NCI-H2029 treated with DMSO at 0.1 percent for 48 hours (cell line): ENCODE measurements at regions not wholly inside any gene's neighbourhood (a gene's known extent, or its start where the extent isn't known, plus 50 kb on each side); places are given as distances from the start of the nearest gene placed in this dataset.
"Not testable (repeated sequence)": the region's sequence is repeated elsewhere in the genome, so short reads cannot be mapped to it uniquely, and the experiment has no call there.

Source experiments
- DNase-seq: peaks from one replicate; lab custom pipeline; 2025; lab: John Stamatoyannopoulos, UW

DNA sequence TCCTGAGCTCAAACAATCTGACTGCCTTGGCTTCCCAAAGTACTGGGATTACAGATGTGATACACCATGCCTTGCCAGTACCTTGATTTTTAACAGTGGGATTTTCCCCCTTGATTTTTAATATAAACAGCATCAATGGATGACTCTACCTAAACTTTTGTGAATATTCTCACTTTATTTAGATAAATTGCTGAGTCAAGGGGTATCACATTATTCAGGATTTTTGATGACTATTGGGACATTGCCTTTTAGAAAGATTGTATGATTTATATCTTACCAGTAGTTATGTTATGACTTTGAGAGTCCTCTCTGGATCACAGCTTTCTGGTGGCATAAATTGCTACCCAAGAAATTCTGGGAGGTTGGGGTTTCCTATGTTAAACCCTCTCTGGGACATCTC is 112.5 kb upstream of the SPAG17 start:
- DNase-seq: no peak

- no peak for DNase-seq
These were observed 110.0 kb upstream of the SPAG17 start for GRCh38 chr1:118294875-118295642.

DNA sequence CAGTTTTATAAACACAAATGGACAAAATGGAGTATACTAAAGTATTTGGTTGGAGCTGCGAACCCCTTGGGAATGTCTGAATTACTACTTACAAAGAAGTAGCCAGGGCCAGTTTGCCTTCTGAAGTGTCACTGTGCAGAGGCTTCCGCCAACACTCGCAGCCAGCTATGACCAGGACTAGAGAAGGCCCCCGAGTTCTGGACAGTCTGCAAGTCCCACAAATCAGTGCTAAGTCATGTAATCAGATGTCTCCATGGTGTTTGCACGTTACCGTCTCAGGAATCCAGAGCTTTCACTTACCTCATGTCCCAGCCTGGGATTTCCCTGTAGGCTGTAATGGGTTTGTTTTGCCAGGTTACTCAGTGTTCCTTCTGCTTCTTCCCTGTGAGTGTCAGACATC is 106.6 kb upstream of the SPAG17 start:
- DNase-seq: no peak

DNA sequence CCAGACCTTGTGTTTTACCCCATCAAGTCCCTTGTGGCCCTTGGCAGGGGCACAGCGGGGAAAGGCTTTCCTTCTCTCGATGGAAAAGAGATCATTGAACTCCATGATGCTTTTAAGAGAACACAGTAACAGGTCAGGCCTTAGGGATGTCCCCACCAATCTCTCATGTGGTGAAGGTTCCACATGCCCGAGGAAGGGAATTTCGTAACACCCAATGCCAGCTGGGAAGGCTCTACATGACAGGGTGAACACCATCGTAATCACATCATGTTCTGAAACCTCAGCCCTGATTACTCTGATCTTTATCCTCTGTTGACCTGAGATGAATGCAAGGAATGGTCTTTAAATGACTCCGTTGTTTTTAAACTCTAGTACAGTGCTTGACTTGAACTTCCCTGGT is 105.5 kb upstream of the SPAG17 start:
- DNase-seq: no peak

GRCh38 chr1:118290046-118290445 is 105.0 kb upstream of the SPAG17 start:
- no peak for DNase-seq

DNA sequence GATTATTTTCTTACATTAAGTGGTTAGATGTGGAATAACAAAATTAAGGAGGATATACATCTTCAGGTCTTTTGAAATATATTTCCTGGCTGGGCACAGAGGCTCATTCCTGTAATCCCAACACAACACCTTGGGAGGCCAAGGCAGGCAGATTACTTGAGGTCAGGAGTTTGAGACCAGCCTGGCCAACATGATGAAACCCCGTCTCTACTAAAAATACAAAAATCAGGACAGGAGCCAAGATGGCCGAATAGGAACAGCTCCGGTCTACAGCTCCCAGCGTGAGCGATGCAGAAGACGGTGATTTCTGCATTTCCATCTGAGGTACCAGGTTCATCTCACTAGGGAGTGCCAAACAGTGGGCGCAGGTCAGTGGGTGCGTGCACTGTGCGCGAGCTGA is 95.6 kb upstream of the SPAG17 start:
- DNase-seq: not testable (repeated sequence)

DNA sequence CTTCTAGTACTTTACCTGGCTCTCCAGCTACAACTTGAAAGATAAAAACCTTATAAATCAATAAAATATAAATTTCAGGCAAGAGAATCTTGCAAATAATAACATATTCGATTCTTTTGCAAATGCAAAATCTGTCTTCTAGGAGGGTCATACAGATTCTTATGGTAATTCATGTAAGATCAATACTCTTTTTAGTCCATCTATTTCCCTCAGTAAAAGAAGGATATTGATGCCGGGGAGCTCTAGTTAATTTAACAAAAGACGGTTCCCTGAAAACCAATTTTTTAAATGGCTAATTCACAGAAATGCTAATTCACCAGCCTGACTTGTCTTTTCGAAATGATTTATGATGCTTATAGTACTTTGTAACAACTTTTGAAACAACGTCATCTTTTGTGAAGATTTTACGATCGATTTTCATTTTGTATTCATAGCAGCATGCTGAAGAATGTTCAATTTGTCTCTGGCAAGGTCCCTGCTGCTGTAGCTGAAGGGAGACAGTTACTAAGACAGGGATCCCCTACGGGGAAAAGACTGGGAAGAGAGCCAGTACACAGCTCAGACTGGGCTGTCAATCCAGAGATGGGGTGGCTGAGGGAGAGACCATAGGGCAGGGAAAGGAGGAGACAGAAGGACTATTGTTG is 90.6 kb upstream of the SPAG17 start:
- DNase-seq: no peak

DNA sequence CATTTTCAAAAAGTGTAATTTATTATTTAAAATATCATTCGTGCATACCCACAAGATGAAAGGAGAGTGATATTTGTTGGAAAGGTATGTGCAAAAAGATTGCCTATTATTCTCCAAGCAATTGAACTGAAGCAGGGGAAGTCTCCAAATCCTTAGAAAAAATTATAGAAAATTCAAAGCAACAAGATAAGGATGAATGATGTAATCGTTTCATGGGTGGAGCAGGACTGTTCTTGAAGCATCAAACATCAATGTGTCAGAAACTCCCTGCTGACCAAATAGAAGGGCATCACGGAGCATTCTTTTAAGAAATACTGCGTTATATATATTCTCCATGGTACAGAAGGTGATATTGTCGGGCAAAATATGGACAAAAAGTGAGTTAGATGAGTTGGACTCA is 87.9 kb upstream of the SPAG17 start:
- DNase-seq: no peak

DNA sequence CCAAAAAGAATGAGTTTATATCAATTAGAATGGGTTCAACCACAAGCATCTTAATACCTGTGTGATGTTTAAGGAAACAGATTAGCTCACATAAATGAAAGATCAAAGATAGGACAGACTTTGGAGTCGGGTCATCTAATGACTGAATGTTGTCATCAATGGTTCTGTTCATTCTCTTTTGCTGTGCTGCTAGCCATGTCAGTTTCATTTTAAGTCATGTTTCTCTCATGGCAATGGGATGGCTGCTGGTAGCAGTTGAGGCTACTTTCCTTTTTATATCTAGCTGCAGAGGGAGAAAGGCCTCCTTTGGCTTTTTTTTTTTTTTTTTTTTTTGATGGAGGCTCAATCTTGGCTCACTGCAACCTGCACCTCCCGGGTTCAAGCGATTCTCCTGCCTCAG is 86.9 kb upstream of the SPAG17 start:
- no peak for DNase-seq

DNA sequence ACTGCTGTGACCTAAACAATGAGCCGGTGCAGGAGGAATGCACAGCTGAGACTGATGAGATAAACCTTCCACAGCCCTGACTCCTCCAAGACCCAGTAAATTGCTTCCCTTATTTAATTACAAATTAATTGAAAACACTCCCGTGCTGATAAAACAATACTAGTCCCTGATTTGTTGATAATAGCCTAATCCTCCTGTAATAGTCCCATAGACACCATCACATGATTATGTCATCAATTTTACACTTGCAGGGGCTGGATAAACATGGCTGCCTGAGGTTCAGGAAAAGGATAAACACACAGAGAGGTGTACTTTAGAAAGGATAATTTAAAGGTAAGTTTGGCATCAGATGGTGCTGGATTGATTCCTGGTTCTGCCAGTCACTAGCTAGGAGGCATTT is 84.6 kb upstream of the SPAG17 start:
- DNase-seq: no peak

- no peak for DNase-seq
These were observed 81.4 kb upstream of the SPAG17 start for GRCh38 chr1:118266436-118266835.

GRCh38 chr1:118264343-118264742 is 79.3 kb upstream of the SPAG17 start:
- DNase-seq: no peak

DNA sequence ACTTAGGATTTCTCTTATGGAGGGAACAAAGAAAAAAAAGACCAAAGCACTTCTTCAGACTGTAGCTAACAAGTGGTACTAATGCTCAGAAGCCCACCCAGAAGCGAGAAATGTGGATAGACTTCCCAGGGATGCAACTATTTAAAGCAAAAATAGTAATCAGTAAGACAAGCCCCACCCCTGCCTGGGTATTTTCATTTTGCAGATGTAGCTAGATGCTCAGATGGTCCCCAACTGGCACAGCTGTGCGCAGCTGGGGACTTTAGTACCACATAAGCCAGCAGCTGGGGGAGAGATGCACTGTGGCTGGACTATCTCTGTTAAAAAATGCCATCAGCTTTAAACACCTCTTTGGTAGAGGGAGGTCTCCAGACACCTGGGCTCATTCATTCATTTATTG is 77.8 kb upstream of the SPAG17 start:
- no peak for DNase-seq

GRCh38 chr1:118258975-118259374 is 73.9 kb upstream of the SPAG17 start:
- DNase-seq: no peak

DNA sequence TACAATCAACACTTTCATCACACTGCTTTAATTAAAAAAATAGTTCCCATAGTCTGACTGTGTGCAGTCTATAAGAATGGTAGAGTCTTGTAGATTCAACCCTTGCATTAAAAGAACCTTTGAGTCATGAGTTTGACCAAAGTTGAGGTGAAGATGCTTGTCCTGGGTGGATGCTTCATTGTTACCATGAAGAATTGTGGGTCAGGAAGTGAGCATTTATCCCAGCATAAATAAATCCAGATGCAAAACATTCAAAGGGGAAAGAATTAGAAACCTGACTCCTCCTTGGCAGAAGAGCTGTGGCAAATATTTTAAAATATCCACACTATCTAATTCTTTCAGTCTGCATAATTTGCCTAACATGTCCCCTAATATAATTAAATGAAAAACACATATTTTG is 72.9 kb upstream of the SPAG17 start:
- no peak for DNase-seq

- no peak for DNase-seq
These were observed 69.7 kb upstream of the SPAG17 start for GRCh38 chr1:118254491-118255425.

DNA sequence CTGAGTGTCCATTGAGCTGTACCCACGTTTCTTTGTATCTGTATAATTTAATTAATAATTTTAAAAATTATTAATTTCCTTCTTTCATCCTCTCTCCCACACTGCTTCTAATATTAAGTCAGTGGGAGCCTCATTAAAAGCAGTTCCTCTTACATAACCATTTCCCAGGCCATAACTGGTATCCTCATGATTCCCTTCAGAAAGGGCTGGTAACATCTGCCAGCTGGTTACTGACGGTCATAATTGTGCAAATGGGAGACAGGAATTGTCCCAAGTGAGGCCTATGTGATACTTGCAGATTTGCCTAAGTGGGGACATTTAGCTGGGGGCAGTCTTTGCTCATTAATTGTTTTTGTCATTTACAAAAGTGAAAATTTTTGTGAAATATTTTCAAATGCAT is 69.0 kb upstream of the SPAG17 start:
- DNase-seq: no peak

GRCh38 chr1:118253053-118253915 is 68.3 kb upstream of the SPAG17 start:
- DNase-seq: no peak

DNA sequence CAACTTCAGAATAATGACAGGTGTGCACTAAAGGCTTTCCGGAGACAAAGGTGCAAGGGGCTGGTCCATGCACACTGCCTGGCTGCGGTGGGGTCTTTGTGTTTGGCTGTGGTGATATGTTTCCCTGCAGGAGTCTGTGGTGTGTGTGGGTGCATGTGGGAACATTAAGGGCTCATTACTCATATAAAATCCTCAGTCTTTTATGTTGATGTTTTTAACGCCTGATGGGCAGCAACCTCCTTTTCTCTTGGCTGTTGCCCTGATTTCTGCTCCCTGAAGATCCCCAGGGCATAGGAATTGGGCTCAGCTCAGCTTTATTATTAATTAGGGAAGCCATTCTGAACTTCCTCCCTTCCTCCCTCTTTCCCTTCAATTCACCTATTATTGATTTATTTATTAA is 67.6 kb upstream of the SPAG17 start:
- no peak for DNase-seq

GRCh38 chr1:118250232-118250631 is 65.2 kb upstream of the SPAG17 start:
- no peak for DNase-seq

DNA sequence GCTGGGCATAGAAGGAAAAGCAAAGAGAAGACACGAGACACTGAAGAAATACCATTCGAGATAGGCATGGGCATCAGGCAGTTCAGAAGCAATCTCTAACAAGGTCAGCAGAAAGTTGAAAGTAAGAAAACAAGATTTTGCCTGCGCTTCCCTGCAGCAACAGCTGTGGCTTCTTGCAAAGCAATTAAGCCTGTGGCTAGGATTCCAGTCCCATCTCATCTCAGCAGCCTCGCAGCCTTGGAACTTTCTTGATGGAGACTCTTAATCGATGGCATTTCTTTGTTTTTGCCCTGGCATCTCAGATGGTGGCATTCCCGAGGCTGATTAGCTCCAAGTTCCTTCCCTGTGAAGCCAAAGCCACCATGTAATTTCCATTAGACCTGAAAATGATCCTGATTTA is 64.6 kb upstream of the SPAG17 start:
- no peak for DNase-seq

DNA sequence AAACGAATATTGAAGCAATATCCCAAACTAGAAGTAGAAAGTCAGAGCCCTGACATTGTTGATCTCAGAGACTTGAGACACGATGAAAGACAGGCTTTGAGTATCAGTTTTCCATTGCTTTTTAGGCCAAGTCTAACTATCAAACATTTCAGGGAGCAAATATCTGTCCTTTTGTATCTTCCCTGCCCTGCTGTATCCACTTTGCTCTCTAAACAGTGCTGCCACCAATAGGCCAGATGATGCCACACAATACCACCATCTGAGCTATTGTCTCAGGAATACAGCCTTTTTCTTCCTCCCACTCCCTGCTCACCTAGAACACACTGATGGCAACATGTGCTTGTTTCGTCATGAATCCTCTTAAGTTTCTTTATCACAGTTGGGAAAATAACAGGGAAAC is 62.6 kb upstream of the SPAG17 start:
- DNase-seq: no peak
